GM12875 (cell line): ENCODE measurements at regions not wholly inside any gene's neighbourhood (a gene's known extent, or its start where the extent isn't known, plus 50 kb on each side); places are given as distances from the start of the nearest gene placed in this dataset.

ENCODE experiments used
- H3K4me3 ChIP-seq: one replicate; pipeline ENCODE4 v1.5.1; 2011; ENCODE audit warnings: low read depth, low read length, control low read depth
- CTCF ChIP-seq: IDR thresholded peaks from 2 replicates; pipeline ENCODE4 v1.5.1; 2011; ENCODE audit warnings: low read depth, mild to moderate bottlenecking, control low read depth, inconsistent platforms, low read length, moderate library complexity, borderline replicate concordance; ENCODE audit not compliant: insufficient read depth

DNA sequence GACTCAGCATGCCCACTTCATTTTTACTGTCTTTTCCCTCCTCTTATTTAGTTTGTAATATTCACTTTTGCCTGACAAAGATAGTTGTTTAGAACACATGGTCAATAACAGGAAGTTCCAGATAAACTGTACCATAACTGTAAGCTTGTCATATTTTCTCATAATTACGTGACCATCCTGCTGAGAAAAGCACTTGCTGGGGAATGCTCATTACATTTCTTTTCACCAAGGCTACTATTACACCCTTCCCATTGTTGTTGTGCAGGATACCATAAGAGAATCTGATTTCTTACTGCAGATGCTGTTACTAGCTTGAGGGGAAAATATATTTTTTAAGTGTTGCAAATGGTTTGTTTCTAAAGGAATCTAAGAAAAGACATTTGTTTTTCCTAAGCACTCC, 111.7 kb upstream of the SLITRK6 start:
- H3K4me3 ChIP-seq = no peak overlapping the region
- TF ChIP-seq CTCF = no peak

- no peak overlapping the region for H3K4me3 ChIP-seq
- TF ChIP-seq CTCF = no peak
Observed at GRCh38 chr13:85900521-85900920, 101.3 kb upstream of the SLITRK6 start.

- H3K4me3 ChIP-seq = no peak overlapping the region
- no peak for TF ChIP-seq CTCF
Observed at GRCh38 chr13:85896516-85897450, 97.6 kb upstream of the SLITRK6 start.

DNA sequence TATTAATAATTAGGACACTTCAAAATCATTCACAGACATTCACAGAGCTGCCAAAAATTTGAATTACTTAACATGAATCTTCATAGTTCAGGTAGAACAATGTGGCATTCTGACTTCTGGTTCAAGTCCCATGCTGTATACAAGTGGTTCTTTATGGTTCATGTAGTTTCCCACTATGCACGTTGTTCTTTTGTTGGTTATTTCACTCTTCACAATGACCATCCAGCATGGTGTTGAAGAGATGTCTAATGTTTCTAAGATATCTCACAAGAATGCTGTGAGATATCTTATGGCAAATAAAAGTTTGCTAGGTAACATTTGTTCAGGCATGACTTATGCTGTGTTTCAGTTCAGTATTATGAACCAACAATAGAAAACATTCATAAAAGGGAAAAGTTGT, 88.2 kb upstream of the SLITRK6 start:
- TF ChIP-seq CTCF = no peak
- H3K4me3 ChIP-seq = no peak overlapping the region

DNA sequence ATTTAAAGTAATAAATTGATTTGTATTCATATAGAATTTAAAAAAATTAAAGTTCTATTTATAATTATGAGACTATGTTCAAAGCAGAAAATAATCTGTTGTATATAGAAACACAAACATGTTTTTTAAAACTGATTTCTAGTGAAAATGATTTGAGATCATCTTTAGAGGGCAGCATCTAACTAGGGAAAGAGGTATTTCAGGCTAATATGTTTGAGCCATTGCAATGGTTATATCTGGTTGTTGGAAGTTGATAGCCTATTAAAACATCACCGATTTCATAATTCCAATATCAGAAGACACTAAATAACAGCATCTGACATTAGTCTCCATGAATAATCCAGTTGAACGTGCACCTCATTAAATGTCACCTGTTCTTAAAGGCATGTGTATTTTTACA, 79.8 kb upstream of the SLITRK6 start:
- TF ChIP-seq CTCF = no peak
- H3K4me3 ChIP-seq = no peak overlapping the region

- TF ChIP-seq CTCF = peak; percentile 4; the same call in 1 of the 2 replicates
- H3K4me3 ChIP-seq = no peak overlapping the region
Observed at GRCh38 chr13:85864963-85865530, 65.8 kb upstream of the SLITRK6 start.
